ENCODE measurements at regions not wholly inside any gene's neighbourhood (a gene's known extent, or its start where the extent isn't known, plus 50 kb on each side); places are given as distances from the start of the nearest gene placed in this dataset.
A peak's percentile ranks its signal among the peaks of the same experiment; 100 is the strongest.

- DNase-seq, result no peak
These were observed 217.7 kb downstream of the FOXA2 start for GRCh38 chr20:22366631-22367030.

GRCh38 chr20:22354647-22355046 lies 229.7 kb downstream of the FOXA2 start:
- DNase-seq, result no peak

GRCh38 chr20:22353586-22353985 lies 230.8 kb downstream of the FOXA2 start:
- no peak for DNase-seq

GRCh38 chr20:22352019-22352418 lies 232.4 kb downstream of the FOXA2 start:
- no peak for DNase-seq

- DNase-seq, result no peak
These were observed 233.7 kb downstream of the FOXA2 start for GRCh38 chr20:22350624-22351023.

DNA sequence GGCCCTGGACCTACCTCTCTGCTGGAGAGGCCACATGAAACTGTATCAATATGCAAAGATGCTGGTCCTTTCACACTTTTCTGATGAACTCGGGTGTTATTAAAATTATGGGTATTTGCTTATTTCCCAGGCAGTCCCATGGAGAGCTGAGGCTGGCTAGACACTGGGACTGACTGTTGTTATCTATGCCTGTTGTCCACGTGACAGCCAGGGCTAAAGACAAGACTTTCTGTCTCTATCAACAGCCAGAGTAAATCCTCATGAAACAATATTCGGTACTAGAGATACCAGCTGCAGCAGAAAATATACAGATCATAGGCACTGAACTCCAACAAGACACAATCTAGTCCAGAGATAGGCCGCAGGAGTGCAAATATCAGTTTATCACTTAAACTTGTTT lies 236.4 kb downstream of the FOXA2 start:
- DNase-seq, result no peak

DNA sequence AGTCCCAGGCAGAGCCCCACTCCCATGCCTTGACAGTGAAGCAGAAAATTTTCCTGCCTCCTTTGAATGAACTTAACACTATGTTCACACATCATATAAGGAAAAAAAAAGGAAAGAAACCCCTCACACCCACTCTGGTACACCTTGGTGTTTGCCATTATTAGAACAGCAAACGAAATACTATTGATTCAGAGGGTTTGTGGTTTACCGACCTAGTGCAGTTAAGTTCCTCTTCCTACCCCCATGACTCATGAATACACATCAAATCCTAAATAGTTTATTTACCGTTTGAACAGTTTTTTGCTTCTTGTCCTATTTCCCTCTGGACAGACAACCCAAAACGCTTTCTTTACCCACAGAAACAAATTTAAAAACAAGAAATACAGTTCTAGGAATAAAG lies 237.7 kb downstream of the FOXA2 start:
- peak; percentile 53 for DNase-seq

DNA sequence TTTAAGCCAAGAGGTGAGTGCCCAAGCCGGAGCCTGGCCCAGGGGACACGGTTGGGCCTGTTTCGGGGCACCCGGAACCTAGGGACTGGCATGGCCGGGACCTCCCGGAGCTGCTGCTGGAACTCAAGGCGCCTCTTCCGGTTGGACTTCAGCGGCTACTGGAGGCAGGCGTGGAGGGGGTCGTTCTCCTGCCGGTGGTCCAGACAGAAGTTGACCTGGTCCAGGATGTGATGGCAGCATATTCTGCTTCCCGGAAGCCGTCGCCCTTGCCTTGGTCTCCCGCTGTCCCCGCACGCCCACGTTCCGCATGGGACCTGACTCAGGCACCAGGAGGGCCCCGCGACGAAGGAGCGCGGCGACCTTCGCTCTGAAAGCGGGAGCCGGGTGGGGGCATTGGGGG lies 240.8 kb downstream of the FOXA2 start:
- no peak for DNase-seq

DNA sequence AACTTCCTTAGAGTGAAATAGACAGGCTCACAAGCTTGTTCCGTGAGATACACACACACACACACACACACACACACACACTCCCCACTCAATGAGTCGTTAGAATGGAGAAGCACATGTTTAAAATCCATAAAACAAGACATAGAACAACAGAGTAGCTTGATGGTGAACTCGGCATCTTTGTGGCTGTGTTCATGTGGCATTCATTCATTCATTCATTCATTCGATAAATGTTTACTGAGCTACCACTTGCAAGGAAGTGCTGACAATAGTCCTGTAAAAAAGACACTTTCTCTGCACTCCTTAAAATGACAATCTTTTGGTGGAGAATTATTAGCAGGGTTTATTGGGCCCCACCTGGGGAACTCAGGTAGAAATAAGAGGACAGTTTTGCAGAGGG lies 242.0 kb downstream of the FOXA2 start:
- no peak for DNase-seq

DNA sequence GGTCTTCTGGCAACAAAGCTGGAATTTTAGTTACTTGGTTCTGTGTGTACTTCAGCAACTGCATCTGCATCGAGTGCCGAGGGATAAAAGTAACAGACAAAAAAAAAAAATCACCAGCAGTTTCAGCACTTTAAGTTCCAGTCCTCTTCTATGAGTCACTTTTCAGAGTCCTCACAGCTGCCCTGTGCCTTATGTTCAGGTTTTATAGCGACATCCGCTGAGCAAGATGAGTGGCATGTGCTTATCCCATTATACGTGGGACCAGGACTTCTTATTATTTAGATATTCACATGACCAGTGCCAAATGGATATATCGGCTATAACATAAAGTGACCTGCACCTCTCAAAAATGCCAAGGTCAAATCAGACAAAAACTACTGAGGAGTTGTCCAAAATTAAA lies 242.9 kb downstream of the FOXA2 start:
- DNase-seq, result peak; percentile 55

DNA sequence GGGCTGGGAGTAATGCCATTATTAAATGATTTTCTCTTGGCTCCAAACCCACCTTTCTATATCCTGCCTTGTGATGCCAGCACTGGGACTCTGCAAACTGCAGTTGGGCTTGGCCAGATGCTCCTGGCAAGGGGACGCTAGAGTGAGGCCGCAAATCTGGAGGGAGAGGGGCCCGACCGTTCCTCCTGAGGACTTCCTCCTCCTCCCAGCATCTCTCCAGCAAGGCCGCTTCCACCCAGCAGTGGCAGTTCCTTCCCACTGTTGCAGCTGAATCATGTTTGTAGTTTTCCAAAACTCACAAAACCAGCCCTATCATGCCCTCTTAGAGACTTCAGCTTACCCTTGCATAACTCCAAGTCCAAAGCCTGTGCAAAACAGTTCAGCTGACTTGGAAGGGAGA lies 244.4 kb downstream of the FOXA2 start:
- no peak for DNase-seq

GRCh38 chr20:22339091-22339881 lies 245.1 kb downstream of the FOXA2 start:
- DNase-seq, result peak; percentile 82

GRCh38 chr20:22338140-22338708 lies 246.1 kb downstream of the FOXA2 start:
- no peak for DNase-seq

GRCh38 chr20:22335210-22335609 lies 249.2 kb downstream of the FOXA2 start:
- no peak for DNase-seq

DNA sequence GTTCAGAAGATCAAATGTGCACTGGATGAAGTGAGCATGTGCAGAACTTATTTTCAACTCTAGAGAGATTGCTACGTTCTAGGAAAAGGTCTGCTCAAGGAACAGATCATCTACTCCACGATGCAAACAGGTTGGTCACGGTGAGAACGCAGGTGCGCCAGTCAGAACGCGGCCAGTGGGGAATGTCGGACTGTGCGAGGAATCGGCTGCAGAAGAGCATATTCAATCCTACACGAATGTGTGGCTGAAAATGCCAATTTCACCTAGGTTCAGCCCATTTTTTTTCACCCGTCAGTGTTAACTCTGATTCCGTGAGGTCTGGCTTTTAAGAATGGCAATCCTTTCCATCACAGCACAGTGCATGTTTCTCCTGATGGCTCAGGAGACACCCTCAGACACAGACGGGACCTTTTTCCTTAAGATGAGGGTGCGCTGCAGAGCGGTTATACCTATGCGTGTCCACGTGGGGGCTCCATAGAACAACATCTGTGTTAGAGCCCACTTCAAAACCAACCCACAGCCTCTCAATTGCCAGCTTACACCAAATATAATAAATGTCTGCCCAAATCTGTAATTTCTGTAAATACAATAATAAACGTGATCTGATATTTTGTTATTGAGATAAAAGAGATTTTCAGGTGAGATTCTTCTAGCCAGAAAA lies 250.4 kb downstream of the FOXA2 start:
- DNase-seq, result peak; percentile 80

GRCh38 chr20:22324505-22324904 lies 259.9 kb downstream of the FOXA2 start:
- no peak for DNase-seq

DNA sequence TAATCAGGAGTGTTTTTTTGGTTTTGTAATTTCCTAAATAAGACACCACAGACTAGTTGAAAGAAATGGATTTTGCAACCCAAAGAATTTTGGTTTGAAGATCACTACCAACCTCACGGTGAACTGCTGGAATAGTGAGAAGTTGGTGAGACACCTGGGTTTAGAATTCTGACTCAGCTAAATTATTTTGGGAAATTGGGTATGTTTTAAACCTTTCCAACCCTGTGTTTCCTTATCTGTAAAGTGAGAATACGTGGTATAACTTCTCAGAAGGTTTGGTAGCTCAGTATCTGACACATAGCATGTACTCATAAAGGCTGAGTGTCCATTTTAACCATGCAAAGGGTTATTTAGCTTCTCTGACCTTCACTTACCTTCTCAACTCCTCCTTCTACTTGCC lies 261.9 kb downstream of the FOXA2 start:
- DNase-seq, result peak; percentile 82

- no peak for DNase-seq
These were observed 263.2 kb downstream of the FOXA2 start for GRCh38 chr20:22321191-22321590.

DNA sequence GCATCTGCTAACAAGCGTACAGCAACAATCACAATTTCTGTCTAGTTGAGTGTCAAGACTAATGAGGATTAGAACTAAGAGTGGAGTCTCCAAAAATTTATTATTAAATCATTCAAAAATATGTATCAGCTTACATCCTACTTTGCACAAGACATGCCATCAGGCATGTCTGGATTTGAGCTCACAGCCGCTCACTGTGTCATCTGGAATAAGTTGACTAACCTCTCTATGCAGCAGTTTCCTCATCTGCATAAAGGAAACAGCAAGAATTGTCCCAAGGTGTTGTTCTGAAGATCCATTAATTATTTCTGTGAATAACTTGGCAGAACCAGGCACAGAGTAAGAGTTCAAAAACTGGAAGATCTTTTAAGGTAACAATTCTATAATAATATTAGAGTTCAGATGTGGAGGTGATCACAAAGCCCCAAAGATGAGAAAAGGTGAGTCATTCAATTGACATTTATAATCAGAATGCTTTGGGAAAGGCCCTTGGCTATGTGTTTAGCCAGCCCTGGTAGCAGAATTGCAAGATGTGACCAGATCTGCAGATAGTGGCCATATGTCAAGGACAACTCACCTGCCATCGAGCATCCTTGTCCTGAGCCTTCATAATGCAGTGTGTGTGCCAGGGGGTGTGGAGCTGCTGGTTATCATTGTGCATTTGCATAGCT lies 264.0 kb downstream of the FOXA2 start:
- DNase-seq, result no peak

GRCh38 chr20:22315771-22316170 lies 268.6 kb downstream of the FOXA2 start:
- DNase-seq, result peak; percentile 74

GRCh38 chr20:22315073-22315472 lies 269.3 kb downstream of the FOXA2 start:
- no peak for DNase-seq

- no peak for DNase-seq
These were observed 271.5 kb downstream of the FOXA2 start for GRCh38 chr20:22312744-22313346.

DNA sequence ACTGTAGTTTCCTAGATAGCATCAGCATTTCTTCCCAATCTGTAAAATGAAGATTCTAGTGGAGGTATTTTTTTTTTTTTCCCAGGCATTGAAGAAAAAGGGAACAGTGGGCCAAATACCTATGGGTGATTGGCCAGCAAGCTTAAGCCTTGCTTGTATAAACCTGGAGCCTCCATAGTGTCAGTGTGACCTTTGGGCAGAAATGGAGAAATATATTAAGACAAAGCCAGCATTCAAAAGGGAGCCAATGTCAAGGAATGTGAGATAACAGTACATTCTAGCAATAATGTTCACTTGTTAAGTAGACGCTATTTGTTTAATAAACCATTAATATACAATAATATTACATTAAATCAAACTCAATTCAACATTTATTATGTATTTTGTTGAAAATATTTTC lies 275.4 kb downstream of the FOXA2 start:
- DNase-seq, result no peak
